GM12892 (cell line): ENCODE measurements at regions not wholly inside any gene's neighbourhood (a gene's known extent, or its start where the extent isn't known, plus 50 kb on each side); places are given as distances from the start of the nearest gene placed in this dataset.

Experiments
- POLR2A ChIP-seq: IDR thresholded peaks from 2 replicates; pipeline ENCODE4 v1.6.1; 2011; ENCODE audit warnings: low read depth, low read length, control low read depth
- POLR2AphosphoS5 ChIP-seq: IDR thresholded peaks from 2 replicates; pipeline ENCODE4 v1.6.1; 2011; ENCODE audit warnings: low read depth, low read length, control low read depth
- TAF1 ChIP-seq: IDR thresholded peaks from 2 replicates; pipeline ENCODE4 v1.6.1; 2011; ENCODE audit warnings: low read depth, mild to moderate bottlenecking, control low read depth, low read length, borderline replicate concordance

DNA sequence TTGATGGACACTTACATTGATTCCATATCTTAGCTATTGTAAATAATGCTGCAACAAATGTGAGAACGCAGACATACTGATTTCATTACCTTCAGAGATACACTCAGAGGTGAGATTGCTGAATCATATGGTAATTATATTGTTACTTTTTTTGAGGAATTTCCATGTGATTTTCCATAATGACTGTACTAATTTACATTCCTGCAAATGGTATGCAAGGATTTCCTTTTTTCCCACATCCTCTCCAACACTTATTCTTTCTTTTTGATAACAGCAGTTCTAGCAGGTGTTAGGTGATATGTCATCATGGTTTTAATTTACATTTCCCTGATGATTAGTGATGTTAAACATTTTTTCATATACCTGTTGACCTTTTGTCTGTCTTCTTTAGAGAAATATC lies 207.7 kb downstream of the C11orf87 start:
- no peak for TF ChIP-seq POLR2A
- no peak for TF ChIP-seq POLR2AphosphoS5
- no peak for TF ChIP-seq TAF1
